ENCODE measurements at regions not wholly inside any gene's neighbourhood (a gene's known extent, or its start where the extent isn't known, plus 50 kb on each side); places are given as distances from the start of the nearest gene placed in this dataset.

- DNase-seq (ENCODE audit: low read depth), result no peak
These were observed 102.7 kb upstream of the AGBL1 start for GRCh38 chr15:85976986-85977385.

- no peak for DNase-seq (ENCODE audit: low read depth)
These were observed 102.1 kb upstream of the AGBL1 start for GRCh38 chr15:85977586-85977985.

- DNase-seq (ENCODE audit: low read depth), result no peak
These were observed 99.7 kb upstream of the AGBL1 start for GRCh38 chr15:85979929-85980328.

- DNase-seq (ENCODE audit: low read depth), result no peak
These were observed 98.7 kb upstream of the AGBL1 start for GRCh38 chr15:85980946-85981345.

- no peak for DNase-seq (ENCODE audit: low read depth)
These were observed 95.4 kb upstream of the AGBL1 start for GRCh38 chr15:85984241-85984640.

- no peak for DNase-seq (ENCODE audit: low read depth)
These were observed 93.6 kb upstream of the AGBL1 start for GRCh38 chr15:85986116-85986515.

- DNase-seq (ENCODE audit: low read depth), result no peak
These were observed 92.9 kb upstream of the AGBL1 start for GRCh38 chr15:85986741-85987140.

- no peak for DNase-seq (ENCODE audit: low read depth)
These were observed 90.9 kb upstream of the AGBL1 start for GRCh38 chr15:85988741-85989140.

- no peak for DNase-seq (ENCODE audit: low read depth)
These were observed 87.4 kb upstream of the AGBL1 start for GRCh38 chr15:85992224-85992623.

- no peak for DNase-seq (ENCODE audit: low read depth)
These were observed 86.6 kb upstream of the AGBL1 start for GRCh38 chr15:85993116-85993515.

GRCh38 chr15:85997618-85998017 lies 82.1 kb upstream of the AGBL1 start:
- DNase-seq (ENCODE audit: low read depth), result no peak

- DNase-seq (ENCODE audit: low read depth), result no peak
These were observed 80.0 kb upstream of the AGBL1 start for GRCh38 chr15:85999658-86000057.

- DNase-seq (ENCODE audit: low read depth), result no peak
These were observed 78.5 kb upstream of the AGBL1 start for GRCh38 chr15:86001200-86001599.

GRCh38 chr15:86002444-86002843 lies 77.2 kb upstream of the AGBL1 start:
- DNase-seq (ENCODE audit: low read depth), result no peak

- no peak for DNase-seq (ENCODE audit: low read depth)
These were observed 75.6 kb upstream of the AGBL1 start for GRCh38 chr15:86004061-86004460.

- DNase-seq (ENCODE audit: low read depth), result no peak
These were observed 73.1 kb upstream of the AGBL1 start for GRCh38 chr15:86006546-86006945.

- DNase-seq (ENCODE audit: low read depth), result no peak
These were observed 69.9 kb upstream of the AGBL1 start for GRCh38 chr15:86009727-86010126.

- no peak for DNase-seq (ENCODE audit: low read depth)
These were observed 69.3 kb upstream of the AGBL1 start for GRCh38 chr15:86010398-86010797.

- no peak for DNase-seq (ENCODE audit: low read depth)
These were observed 68.8 kb upstream of the AGBL1 start for GRCh38 chr15:86010891-86011290.

- DNase-seq (ENCODE audit: low read depth), result no peak
These were observed 65.7 kb upstream of the AGBL1 start for GRCh38 chr15:86014016-86014415.

- no peak for DNase-seq (ENCODE audit: low read depth)
These were observed 62.9 kb upstream of the AGBL1 start for GRCh38 chr15:86016750-86017149.

GRCh38 chr15:86018679-86019078 lies 61.0 kb upstream of the AGBL1 start:
- no peak for DNase-seq (ENCODE audit: low read depth)

GRCh38 chr15:86021281-86022264 lies 58.1 kb upstream of the AGBL1 start:
- no peak for DNase-seq (ENCODE audit: low read depth)

GRCh38 chr15:86028961-86029360 lies 50.7 kb upstream of the AGBL1 start:
- no peak for DNase-seq (ENCODE audit: low read depth)
